IMR-90 (cell line): ENCODE measurements at regions not wholly inside any gene's neighbourhood (a gene's known extent, or its start where the extent isn't known, plus 50 kb on each side); places are given as distances from the start of the nearest gene placed in this dataset.

ENCODE experiments used
- ATAC-seq: fragments of 200-7000 bp; cut with Tn5 transposase; 2 replicates; pipeline ENCODE4 v1.9.1; 2020; ENCODE audit warnings: low read depth, mild to moderate bottlenecking, moderate library complexity
- BruUV-seq: library from RNA; stranded (reverse); fragments of 400-500 nt; replicated peaks from 2 replicates; lab custom pipeline; 2021; lab: Mats Ljungman, UMichigan
- CTCF ChIA-PET: fragments of 300-600 bp; formaldehyde crosslinking; extraction: SDS; loops from one replicate; lab custom pipeline; 2021; ENCODE audit warnings: antibody characterized with exemption; lab: Yijun Ruan, JAX
- POLR2A ChIA-PET: fragments of 300-600 bp; sonication (Branson Sonifier 250); formaldehyde crosslinking; loops from one replicate; lab custom pipeline; 2022; ENCODE audit warnings: antibody characterized with exemption; ENCODE audit not compliant: unreplicated experiment; lab: Charles Lee
- DNase-seq: peaks from one replicate; pipeline ENCODE4 v3.0.0; 2013
- H2AFZ ChIP-seq: replicated peaks from 2 replicates; pipeline ENCODE3; 2013; ENCODE audit warnings: low read length, mild to moderate bottlenecking; ENCODE audit not compliant: poor library complexity
- H2AK5ac ChIP-seq: 2 replicates; pipeline ENCODE4 v1.6.1; 2013; ENCODE audit warnings: low read depth, low read length, inconsistent platforms
- H2AK9ac ChIP-seq: replicated peaks from 2 replicates; pipeline ENCODE3; 2013; ENCODE audit warnings: mild to moderate bottlenecking, low read depth, low read length, moderate library complexity; ENCODE audit not compliant: poor library complexity
- H2BK120ac ChIP-seq: 2 replicates; pipeline ENCODE4 v1.6.1; 2013; ENCODE audit warnings: low read depth, low read length, inconsistent platforms
- H2BK15ac ChIP-seq: 3 replicates; pipeline ENCODE4 v1.6.1; 2013; ENCODE audit warnings: low read depth, low read length, inconsistent platforms
- H2BK20ac ChIP-seq: 2 replicates; pipeline ENCODE4 v1.6.1; 2013; ENCODE audit warnings: low read depth, mild to moderate bottlenecking, inconsistent platforms, low read length, moderate library complexity
- H2BK5ac ChIP-seq: 2 replicates; pipeline ENCODE4 v1.6.1; 2013; ENCODE audit warnings: mild to moderate bottlenecking, low read depth, low read length, inconsistent platforms; ENCODE audit not compliant: poor library complexity, severe bottlenecking
- H3K14ac ChIP-seq: replicated peaks from 2 replicates; pipeline ENCODE4 v1.6.1; 2013; ENCODE audit warnings: low read depth, low read length, inconsistent platforms
- H3K18ac ChIP-seq: 2 replicates; pipeline ENCODE4 v1.6.1; 2013; ENCODE audit warnings: low read depth, low read length, control low read depth
- H3K23ac ChIP-seq: 2 replicates; pipeline ENCODE4 v1.6.1; 2013; ENCODE audit warnings: low read depth, low read length, inconsistent platforms
- H3K27ac ChIP-seq: 2 replicates; pipeline ENCODE4 v1.5.1; 2013; ENCODE audit warnings: mild to moderate bottlenecking, control low read depth, low read length; ENCODE audit not compliant: insufficient read depth
- H3K27me3 ChIP-seq: 2 replicates; pipeline ENCODE4 v1.6.1; 2013; ENCODE audit warnings: low read length; ENCODE audit not compliant: control insufficient read depth, insufficient read depth
- H3K36me3 ChIP-seq: 2 replicates; pipeline ENCODE4 v1.6.1; 2013; ENCODE audit warnings: low read length, mixed read lengths; ENCODE audit not compliant: control insufficient read depth, insufficient read depth
- H3K4ac ChIP-seq: 2 replicates; pipeline ENCODE4 v1.6.1; 2013; ENCODE audit warnings: low read depth, low read length, inconsistent platforms
- H3K4me1 ChIP-seq: 2 replicates; pipeline ENCODE4 v1.6.1; 2013; ENCODE audit warnings: low read length, mixed read lengths; ENCODE audit not compliant: control insufficient read depth, insufficient read depth
- H3K4me2 ChIP-seq: 2 replicates; pipeline ENCODE4 v1.6.1; 2013; ENCODE audit warnings: low read depth, mild to moderate bottlenecking, control low read depth, low read length, moderate library complexity
- H3K4me3 ChIP-seq: 2 replicates; pipeline ENCODE4 v1.5.1; 2013; ENCODE audit warnings: low read depth, mild to moderate bottlenecking, control low read depth, low read length, moderate library complexity; ENCODE audit not compliant: insufficient read depth
- H3K56ac ChIP-seq: 2 replicates; pipeline ENCODE4 v1.6.1; 2013; ENCODE audit warnings: low read length, inconsistent platforms; ENCODE audit not compliant: insufficient read depth; ENCODE audit errors: extremely low read depth
- H3K79me1 ChIP-seq, 2 experiments: 2 replicates each; pipeline ENCODE4 v1.6.1; 2013; ENCODE audit warnings: low read length in 2 of 2, inconsistent platforms in 1 of 2, low read depth in 1 of 2
- H3K9ac ChIP-seq: 2 replicates; pipeline ENCODE4 v1.6.1; 2013; ENCODE audit warnings: low read depth, low read length, control low read depth
- H3K9me1 ChIP-seq: 2 replicates; pipeline ENCODE4 v1.6.1; 2013; ENCODE audit warnings: low read length, inconsistent platforms; ENCODE audit not compliant: insufficient read depth
- H3K9me3 ChIP-seq: 2 replicates; pipeline ENCODE4 v1.6.1; 2013; ENCODE audit warnings: low read length; ENCODE audit not compliant: control insufficient read depth, insufficient read depth
- H4K20me1 ChIP-seq: 2 replicates; pipeline ENCODE4 v1.6.1; 2013; ENCODE audit warnings: low read length, inconsistent platforms; ENCODE audit not compliant: insufficient read depth
- H4K5ac ChIP-seq: 2 replicates; pipeline ENCODE4 v1.6.1; 2013; ENCODE audit warnings: mild to moderate bottlenecking, low read depth, low read length, control low read depth
- H4K8ac ChIP-seq, 2 experiments: 2 replicates each; pipeline ENCODE4 v1.6.1; 2013; ENCODE audit warnings: low read depth in 2 of 2, low read length in 2 of 2, control low read depth in 1 of 2, inconsistent platforms in 1 of 2
- H4K91ac ChIP-seq: 2 replicates; pipeline ENCODE4 v1.6.1; 2013; ENCODE audit warnings: low read depth, low read length, inconsistent platforms; ENCODE audit not compliant: insufficient read depth
- BHLHE40 ChIP-seq: fragments of 150-350 bp; IDR thresholded peaks from 2 replicates; pipeline ENCODE4 v1.6.1; 2016; ENCODE audit warnings: mild to moderate bottlenecking, low read depth, low read length
- CEBPB ChIP-seq: IDR thresholded peaks from 2 replicates; pipeline ENCODE4 v1.6.1; 2012; ENCODE audit warnings: low read depth, low read length, improper control_type of control experiment
- CHD1 ChIP-seq: IDR thresholded peaks from 2 replicates; pipeline ENCODE4 v1.6.1; 2012; ENCODE audit warnings: low read depth, low read length, improper control_type of control experiment
- FOS ChIP-seq: fragments of 150-350 bp; IDR thresholded peaks from 2 replicates; pipeline ENCODE4 v1.6.1; 2016; ENCODE audit warnings: low read depth, low read length
- MAFK ChIP-seq: IDR thresholded peaks from 2 replicates; pipeline ENCODE4 v1.6.1; 2012; ENCODE audit warnings: low read depth, low read length, improper control_type of control experiment
- MAZ ChIP-seq: IDR thresholded peaks from 2 replicates; pipeline ENCODE4 v1.6.1; 2012; ENCODE audit warnings: low read depth, mild to moderate bottlenecking, low read length, improper control_type of control experiment, moderate library complexity, borderline replicate concordance
- MXI1 ChIP-seq: IDR thresholded peaks from 2 replicates; pipeline ENCODE4 v1.6.1; 2012; ENCODE audit warnings: low read depth, mild to moderate bottlenecking, low read length, moderate library complexity, borderline replicate concordance
- NFE2L2 ChIP-seq: fragments of 150-350 bp; IDR thresholded peaks from 2 replicates; pipeline ENCODE4 v1.6.1; 2016; ENCODE audit warnings: low read depth, mild to moderate bottlenecking, low read length
- POLR2A ChIP-seq: IDR thresholded peaks from 2 replicates; pipeline ENCODE4 v1.6.1; 2012; ENCODE audit warnings: mild to moderate bottlenecking, low read depth, low read length
- RAD21 ChIP-seq: IDR thresholded peaks from 2 replicates; pipeline ENCODE4 v1.6.1; 2012; ENCODE audit warnings: low read length, improper control_type of control experiment
- RCOR1 ChIP-seq: IDR thresholded peaks from 2 replicates; pipeline ENCODE4 v1.6.1; 2012; ENCODE audit warnings: mild to moderate bottlenecking, low read length, improper control_type of control experiment; ENCODE audit not compliant: insufficient replicate concordance
- SMC3 ChIP-seq: fragments of 150-350 bp; IDR thresholded peaks from 2 replicates; pipeline ENCODE4 v1.6.1; 2016; ENCODE audit warnings: low read depth, mild to moderate bottlenecking, antibody characterized with exemption, low read length, moderate library complexity
- WGBS, 2 experiments: methylation state at CpG; one replicate each; pipeline versions ENCODE4 v1.1.5 to v1.1.7; 2013; ENCODE audit warnings: missing lambda C conversion rate in 2 of 2; ENCODE audit not compliant: insufficient read length in 1 of 2; ENCODE audit errors: extremely low coverage in 2 of 2; 5-methylcytosine and 5-hydroxymethylcytosine counted together
- dilution Hi-C: fragments of 300-500 bp; cut with HindIII; formaldehyde crosslinking; loops from one replicate; pipeline ENCODE4 v1.14.3; 2018; ENCODE audit warnings: low sequenced_read_pairs; ENCODE audit not compliant: unreplicated experiment
- in situ Hi-C: fragments of 300-500 bp; cut with MboI; formaldehyde crosslinking; loops from 3 replicates; pipeline ENCODE4 v1.14.3; 2019; ENCODE audit warnings: low sequenced_read_pairs, inconsistent platforms, mixed read lengths
- intact Hi-C: fragments of 100-400 bp; cut with micrococcal nuclease; formaldehyde crosslinking; loops from 2 replicates; pipeline ENCODE4 v1.10.0; 2022
- TF ChIP-seq, protein P1 (sequence below): conservative IDR thresholded peaks from 2 replicates; pipeline ENCODE4 v1.5.1; 2012; ENCODE audit warnings: mild to moderate bottlenecking, low read depth, low read length, improper control_type of control experiment
- TF ChIP-seq, protein P2 (sequence below): fragments of 150-350 bp; IDR thresholded peaks from 2 replicates; pipeline ENCODE4 v1.6.1; 2017; ENCODE audit warnings: mild to moderate bottlenecking, antibody characterized with exemption, low read length, low read depth
- TF ChIP-seq, protein P3 (sequence below): fragments of 150-350 bp; IDR thresholded peaks from 2 replicates; pipeline ENCODE4 v1.6.1; 2016; ENCODE audit warnings: low read depth, mild to moderate bottlenecking, low read length, moderate library complexity, borderline replicate concordance

DNA sequence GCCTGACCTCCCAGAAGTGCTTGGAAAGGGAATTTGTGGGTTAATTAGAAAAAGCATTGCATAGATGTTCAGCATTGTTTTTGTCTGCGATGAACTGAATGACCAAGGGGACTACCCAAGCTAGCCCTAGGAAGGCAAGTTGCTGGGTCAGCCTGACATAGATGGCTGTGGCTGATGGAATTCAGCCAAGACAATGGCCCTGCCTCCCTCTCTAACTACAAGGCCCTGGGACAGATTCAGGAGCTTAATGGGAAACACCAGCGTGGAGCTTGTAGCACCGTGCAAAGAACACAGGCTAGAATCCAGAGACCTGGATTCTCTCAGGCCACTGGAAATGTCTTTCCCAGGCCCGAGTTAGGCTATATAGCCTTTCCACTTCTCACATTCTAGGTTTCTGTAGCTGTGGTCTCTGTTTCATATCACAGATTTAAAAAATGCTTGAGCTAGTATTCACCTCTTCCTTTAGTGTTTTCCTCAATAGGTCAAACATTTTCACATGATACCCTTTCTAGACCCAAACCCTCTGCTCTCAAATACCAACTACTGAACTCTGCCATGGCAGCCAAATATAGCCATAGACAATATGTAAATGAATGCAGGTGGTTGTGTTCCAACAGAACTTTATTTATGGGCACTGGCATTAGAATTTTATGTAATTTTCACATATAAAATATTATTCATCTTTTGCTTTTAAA lies 294.3 kb upstream of the MEX3C start:
- intact Hi-C loops, result no loop called here
- POLR2A ChIA-PET, result no interaction called here
- BruUV-seq, result no TSS peak

More for the DNA sequence above, 294.3 kb upstream of the MEX3C start:
- H3K27ac ChIP-seq, result no peak overlapping the region
- H2BK120ac ChIP-seq, result no peak overlapping the region
- dilution Hi-C loops (no loop called here), in situ Hi-C loops (no loop called here)
- H3K9me1 ChIP-seq, result no peaks in the 10 kb centered on the region
- no peak overlapping the region for H3K23ac ChIP-seq
- no peak overlapping the region for H3K4ac ChIP-seq
- no peak overlapping the region for H3K56ac ChIP-seq
- CTCF ChIA-PET, result no interaction called here
- no peak overlapping the region for H3K18ac ChIP-seq
- no peaks in the 10 kb centered on the region for H4K20me1 ChIP-seq
- H4K8ac ChIP-seq, result no peak overlapping the region
- H2BK20ac ChIP-seq, result no peak overlapping the region
- H4K5ac ChIP-seq, result no peak overlapping the region
- DNase-seq (no peak), ATAC-seq (no peak)
- WGBS, 2 experiments, result no CpG with 5 or more reads among the region's 4 CpGs
- peaks cover 14% of the 10 kb centered on the region for H3K9me3 ChIP-seq
- H3K4me3 ChIP-seq, result no peak overlapping the region
- TF ChIP-seq CHD1 (no peak), CEBPB (no peak), NFE2L2 (no peak), MXI1 (no peak), MAZ (no peak), MAFK (no peak), SMC3 (no peak), POLR2A (no peak), BHLHE40 (no peak), RCOR1 (no peak), FOS (no peak), RAD21 (no peak)
- TF ChIP-seq, protein P1, sequence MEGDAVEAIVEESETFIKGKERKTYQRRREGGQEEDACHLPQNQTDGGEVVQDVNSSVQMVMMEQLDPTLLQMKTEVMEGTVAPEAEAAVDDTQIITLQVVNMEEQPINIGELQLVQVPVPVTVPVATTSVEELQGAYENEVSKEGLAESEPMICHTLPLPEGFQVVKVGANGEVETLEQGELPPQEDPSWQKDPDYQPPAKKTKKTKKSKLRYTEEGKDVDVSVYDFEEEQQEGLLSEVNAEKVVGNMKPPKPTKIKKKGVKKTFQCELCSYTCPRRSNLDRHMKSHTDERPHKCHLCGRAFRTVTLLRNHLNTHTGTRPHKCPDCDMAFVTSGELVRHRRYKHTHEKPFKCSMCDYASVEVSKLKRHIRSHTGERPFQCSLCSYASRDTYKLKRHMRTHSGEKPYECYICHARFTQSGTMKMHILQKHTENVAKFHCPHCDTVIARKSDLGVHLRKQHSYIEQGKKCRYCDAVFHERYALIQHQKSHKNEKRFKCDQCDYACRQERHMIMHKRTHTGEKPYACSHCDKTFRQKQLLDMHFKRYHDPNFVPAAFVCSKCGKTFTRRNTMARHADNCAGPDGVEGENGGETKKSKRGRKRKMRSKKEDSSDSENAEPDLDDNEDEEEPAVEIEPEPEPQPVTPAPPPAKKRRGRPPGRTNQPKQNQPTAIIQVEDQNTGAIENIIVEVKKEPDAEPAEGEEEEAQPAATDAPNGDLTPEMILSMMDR, result no peak
- TF ChIP-seq, protein P2, sequence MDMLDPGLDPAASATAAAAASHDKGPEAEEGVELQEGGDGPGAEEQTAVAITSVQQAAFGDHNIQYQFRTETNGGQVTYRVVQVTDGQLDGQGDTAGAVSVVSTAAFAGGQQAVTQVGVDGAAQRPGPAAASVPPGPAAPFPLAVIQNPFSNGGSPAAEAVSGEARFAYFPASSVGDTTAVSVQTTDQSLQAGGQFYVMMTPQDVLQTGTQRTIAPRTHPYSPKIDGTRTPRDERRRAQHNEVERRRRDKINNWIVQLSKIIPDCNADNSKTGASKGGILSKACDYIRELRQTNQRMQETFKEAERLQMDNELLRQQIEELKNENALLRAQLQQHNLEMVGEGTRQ, result no peak
- TF ChIP-seq, protein P3, sequence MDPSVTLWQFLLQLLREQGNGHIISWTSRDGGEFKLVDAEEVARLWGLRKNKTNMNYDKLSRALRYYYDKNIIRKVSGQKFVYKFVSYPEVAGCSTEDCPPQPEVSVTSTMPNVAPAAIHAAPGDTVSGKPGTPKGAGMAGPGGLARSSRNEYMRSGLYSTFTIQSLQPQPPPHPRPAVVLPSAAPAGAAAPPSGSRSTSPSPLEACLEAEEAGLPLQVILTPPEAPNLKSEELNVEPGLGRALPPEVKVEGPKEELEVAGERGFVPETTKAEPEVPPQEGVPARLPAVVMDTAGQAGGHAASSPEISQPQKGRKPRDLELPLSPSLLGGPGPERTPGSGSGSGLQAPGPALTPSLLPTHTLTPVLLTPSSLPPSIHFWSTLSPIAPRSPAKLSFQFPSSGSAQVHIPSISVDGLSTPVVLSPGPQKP, result no peak
- H3K4me2 ChIP-seq, result no peak overlapping the region
- H3K14ac ChIP-seq, result no peak overlapping the region
- H2BK5ac ChIP-seq, result no peak overlapping the region
- H3K27me3 ChIP-seq, result no peaks in the 10 kb centered on the region
- no peak overlapping the region for H3K9ac ChIP-seq
- H3K79me1 ChIP-seq, result no peaks in the 10 kb centered on the region
- H4K91ac ChIP-seq, result no peak overlapping the region
- H2AK5ac ChIP-seq, result no peak overlapping the region
- H2AFZ ChIP-seq, result no peak overlapping the region
- no peaks in the 10 kb centered on the region for H3K36me3 ChIP-seq
- H2AK9ac ChIP-seq, result no peak overlapping the region
- H2BK15ac ChIP-seq, result no peak overlapping the region
- H3K4me1 ChIP-seq, result no peaks in the 10 kb centered on the region
